Keratinocyte (primary cell): ENCODE measurements at regions not wholly inside any gene's neighbourhood (a gene's known extent, or its start where the extent isn't known, plus 50 kb on each side); places are given as distances from the start of the nearest gene placed in this dataset.

ENCODE experiments used
- DNase-seq: peaks from one replicate; pipeline ENCODE4 v3.0.0-alpha.2; 2011; ENCODE audit warnings: low read depth, missing footprints, low spot score
- FAIRE-seq: peaks from 2 replicates; lab custom pipeline; 2011; peaks lifted over from hg19 to GRCh38; lab: Jason Lieb, UNC
- H2AFZ ChIP-seq: 2 replicates; pipeline ENCODE4 v1.6.0; 2012; ENCODE audit warnings: low read length, control low read depth, inconsistent platforms; ENCODE audit not compliant: control insufficient read depth
- H3K27ac ChIP-seq: 2 replicates; pipeline ENCODE4 v1.5.1; 2011; ENCODE audit warnings: low read length; ENCODE audit not compliant: control insufficient read depth, insufficient read depth
- H3K27me3 ChIP-seq: 3 replicates; pipeline ENCODE4 v1.6.0; 2011; ENCODE audit warnings: low read length; ENCODE audit not compliant: control insufficient read depth, insufficient read depth; ENCODE audit errors: extremely low read depth
- H3K36me3 ChIP-seq, 2 experiments: 2 replicates in 1 of 2; 3 replicates in 1 of 2; pipeline ENCODE4 v1.5.1; 2011; ENCODE audit warnings: low read length in 2 of 2, mild to moderate bottlenecking in 1 of 2; ENCODE audit not compliant: control insufficient read depth in 2 of 2, insufficient read depth in 2 of 2; ENCODE audit errors: extremely low read depth in 1 of 2
- H3K4me1 ChIP-seq: 3 replicates; pipeline ENCODE4 v1.5.1; 2011; ENCODE audit warnings: low read length; ENCODE audit not compliant: control insufficient read depth, insufficient read depth; ENCODE audit errors: extremely low read depth
- H3K4me2 ChIP-seq: 3 replicates; pipeline ENCODE4 v1.6.0; 2011; ENCODE audit warnings: low read depth, low read length; ENCODE audit not compliant: control insufficient read depth, insufficient read depth; ENCODE audit errors: extremely low read depth
- H3K4me3 ChIP-seq, 3 experiments: fragments of 200-600 bp in 1 of 3; sonication (generic) in 1 of 3; 2 replicates in 2 of 3; 3 replicates in 1 of 3; pipeline ENCODE4 v1.5.1; 2011 to 2016; ENCODE audit warnings: low read length in 3 of 3, mild to moderate bottlenecking in 3 of 3, control low read depth in 2 of 3, inconsistent platforms in 1 of 3, low read depth in 1 of 3, mixed read lengths in 1 of 3, mixed run types in 1 of 3, moderate library complexity in 1 of 3; ENCODE audit not compliant: control insufficient read depth in 2 of 3, insufficient read depth in 2 of 3; ENCODE audit errors: extremely low read depth in 1 of 3
- H3K79me2 ChIP-seq: 2 replicates; pipeline ENCODE4 v1.6.0; 2012; ENCODE audit warnings: low read length; ENCODE audit not compliant: control insufficient read depth, insufficient read depth
- H3K9ac ChIP-seq: 3 replicates; pipeline ENCODE4 v1.6.0; 2011; ENCODE audit warnings: low read length; ENCODE audit not compliant: control insufficient read depth, insufficient read depth; ENCODE audit errors: extremely low read depth
- H3K9me1 ChIP-seq: 3 replicates; pipeline ENCODE4 v1.6.0; 2011; ENCODE audit warnings: low read length; ENCODE audit not compliant: control insufficient read depth, insufficient read depth; ENCODE audit errors: extremely low read depth
- H3K9me3 ChIP-seq: 2 replicates; pipeline ENCODE4 v1.5.1; 2012; ENCODE audit warnings: low read depth, low read length; ENCODE audit not compliant: control insufficient read depth
- H4K20me1 ChIP-seq: 3 replicates; pipeline ENCODE4 v1.6.0; 2011; ENCODE audit warnings: low read length; ENCODE audit not compliant: control insufficient read depth, insufficient read depth; ENCODE audit errors: extremely low read depth
- CTCF ChIP-seq, 3 experiments: IDR thresholded peaks in 1 of 3; conservative IDR thresholded peaks in 1 of 3; optimal IDR thresholded peaks in 1 of 3; 2 replicates in 2 of 3; 3 replicates in 1 of 3; pipeline versions ENCODE3 to v1.5.1; 2011; ENCODE audit warnings: low read length in 3 of 3, mild to moderate bottlenecking in 3 of 3, moderate library complexity in 2 of 3, control low read depth in 1 of 3, inconsistent platforms in 1 of 3; ENCODE audit not compliant: insufficient read depth in 2 of 3; ENCODE audit errors: extremely low read depth in 1 of 3
- EZH2 ChIP-seq: IDR thresholded peaks from one replicate; pipeline ENCODE4 v1.6.1; 2012; ENCODE audit warnings: inconsistent platforms, mild to moderate bottlenecking, low read length, moderate library complexity
- dilution Hi-C: fragments of 300-500 bp; cut with MboI; formaldehyde crosslinking; loops from one replicate; pipeline ENCODE4 v1.7.0; 2020; ENCODE audit warnings: low sequenced_read_pairs; ENCODE audit not compliant: extremely low pct_ligation_motif_present

- Histone ChIP-seq H3K27me3 (no peaks in the 10 kb centered on the region), H3K4me2 (no peak overlapping the region), H3K36me3 (no peaks in the 10 kb centered on the region), H2AFZ (no peak overlapping the region), H3K9ac (no peak overlapping the region), H3K9me1 (no peaks in the 10 kb centered on the region), H3K79me2 (no peaks in the 10 kb centered on the region), H3K9me3 (no peaks in the 10 kb centered on the region), H3K4me3 (no peak overlapping the region), H3K4me1 (no peaks in the 10 kb centered on the region), H4K20me1 (no peaks in the 10 kb centered on the region), H3K27ac (no peak overlapping the region)
- DNase-seq (no peak), FAIRE-seq (no peak)
- TF ChIP-seq CTCF (optimal IDR thresholded peaks at IDR 0.05 in 1 of 3, IDR thresholded peaks at IDR 0.05 in 1 of 3, conservative IDR thresholded peaks at IDR 0.05 in 1 of 3; ENCODE audit: extremely low read depth in 1 of 3, insufficient read depth in 2 of 3, low read length in 3 of 3) (no peak), EZH2 (no peak)
- dilution Hi-C loops, result no loop called here
Observed at GRCh38 chr5:173515526-173515925, 100.9 kb downstream of the BOD1 start.

GRCh38 chr5:173514661-173515060 is 101.8 kb downstream of the BOD1 start:
- Histone ChIP-seq H3K36me3 (no peaks in the 10 kb centered on the region), H3K27ac (no peak overlapping the region), H3K4me1 (no peaks in the 10 kb centered on the region), H3K9me3 (no peaks in the 10 kb centered on the region), H3K4me2 (no peak overlapping the region), H3K9ac (no peak overlapping the region), H3K9me1 (no peaks in the 10 kb centered on the region), H3K27me3 (no peaks in the 10 kb centered on the region), H4K20me1 (no peaks in the 10 kb centered on the region), H2AFZ (no peak overlapping the region), H3K4me3 (no peak overlapping the region), H3K79me2 (no peaks in the 10 kb centered on the region)
- TF ChIP-seq CTCF (optimal IDR thresholded peaks at IDR 0.05 in 1 of 3, IDR thresholded peaks at IDR 0.05 in 1 of 3, conservative IDR thresholded peaks at IDR 0.05 in 1 of 3; ENCODE audit: extremely low read depth in 1 of 3, insufficient read depth in 2 of 3, low read length in 3 of 3) (no peak), EZH2 (no peak)
- dilution Hi-C loops, result no loop called here
- no peak for DNase-seq
- FAIRE-seq, result no peak
